Panc1 (cell line): ENCODE measurements at regions not wholly inside any gene's neighbourhood (a gene's known extent, or its start where the extent isn't known, plus 50 kb on each side); places are given as distances from the start of the nearest gene placed in this dataset.

Experiments used
- ATAC-seq: fragments of 200-7000 bp; cut with Tn5 transposase; 2 replicates; pipeline ENCODE4 v1.9.1; 2020; ENCODE audit warnings: mild to moderate bottlenecking, moderate library complexity
- BruUV-seq: library from RNA; stranded (reverse); fragments of 400-500 nt; replicated peaks from 2 replicates; lab custom pipeline; 2021; lab: Mats Ljungman, UMichigan
- CTCF ChIA-PET: fragments of 300-600 bp; sonication (Branson Sonifier 250); formaldehyde crosslinking; loops from one replicate; lab custom pipeline; 2022; ENCODE audit warnings: antibody characterized with exemption; lab: Charles Lee
- POLR2A ChIA-PET: fragments of 300-600 bp; sonication (Branson Sonifier 250); formaldehyde crosslinking; loops from one replicate; lab custom pipeline; 2022; ENCODE audit warnings: antibody characterized with exemption; lab: Charles Lee
- DNase-seq: peaks from one replicate; pipeline ENCODE4 v3.0.0-alpha.2; 2010; ENCODE audit warnings: low read depth, low spot score
- H3K27ac ChIP-seq: 2 replicates; pipeline ENCODE4 v1.5.1; 2011; ENCODE audit warnings: mild to moderate bottlenecking, low read length, inconsistent platforms
- H3K27me3 ChIP-seq: fragments of 200-500 bp; sonication (Bioruptor generic); 2 replicates; pipeline ENCODE4 v1.6.0; 2014; ENCODE audit warnings: low read length, inconsistent platforms; ENCODE audit not compliant: control insufficient read depth, insufficient read depth
- H3K36me3 ChIP-seq: fragments of 200-500 bp; sonication (Bioruptor generic); 2 replicates; pipeline ENCODE4 v1.5.1; 2014; ENCODE audit warnings: inconsistent platforms, mild to moderate bottlenecking, low read length, moderate library complexity; ENCODE audit not compliant: control insufficient read depth, insufficient read depth
- H3K4me1 ChIP-seq: 2 replicates; pipeline ENCODE4 v1.5.1; 2011; ENCODE audit warnings: inconsistent platforms, mild to moderate bottlenecking, low read length, moderate library complexity; ENCODE audit not compliant: control insufficient read depth, insufficient read depth
- H3K4me3 ChIP-seq, 2 experiments: 2 replicates each; pipeline ENCODE4 v1.5.1; 2011 to 2012; ENCODE audit warnings: low read depth in 2 of 2, low read length in 2 of 2, mild to moderate bottlenecking in 2 of 2, inconsistent platforms in 1 of 2, moderate library complexity in 1 of 2
- H3K9me3 ChIP-seq: fragments of 200-500 bp; sonication (Bioruptor generic); 2 replicates; pipeline ENCODE4 v1.5.1; 2014; ENCODE audit warnings: low read depth, mild to moderate bottlenecking, inconsistent platforms, low read length, moderate library complexity; ENCODE audit not compliant: control insufficient read depth, insufficient read depth
- CTCF ChIP-seq: fragments of 450-650 bp; IDR thresholded peaks from 2 replicates; pipeline ENCODE4 v1.5.1; 2017; ENCODE audit warnings: mild to moderate bottlenecking
- POLR2AphosphoS5 ChIP-seq: IDR thresholded peaks from 2 replicates; pipeline ENCODE4 v1.6.1; 2012; ENCODE audit warnings: mild to moderate bottlenecking, low read depth, low read length, moderate library complexity
- SIN3A ChIP-seq: IDR thresholded peaks from 2 replicates; pipeline ENCODE4 v1.6.1; 2012; ENCODE audit warnings: low read depth, mild to moderate bottlenecking, low read length, moderate library complexity, borderline replicate concordance; ENCODE audit not compliant: insufficient read depth
- in situ Hi-C: cut with HindIII; loops from 2 replicates; pipeline ENCODE4 v1.10.0; 2016; ENCODE audit warnings: low sequenced_read_pairs, low pct_unique_long_range_greater_than_20kb
- intact Hi-C: fragments of 100-400 bp; cut with micrococcal nuclease; formaldehyde crosslinking; loops from one replicate; pipeline ENCODE4 v1.10.0; 2022; ENCODE audit not compliant: unreplicated experiment
- TF ChIP-seq, protein P1 (sequence below), 2 experiments: IDR thresholded peaks; 2 replicates each; pipeline ENCODE4 v1.6.1; 2011 to 2012; ENCODE audit warnings: low read depth in 2 of 2, control low read depth in 1 of 2, low read length in 1 of 2, mild to moderate bottlenecking in 1 of 2, moderate library complexity in 1 of 2; ENCODE audit not compliant: insufficient read depth in 1 of 2

- no peak overlapping the region for H3K4me3 ChIP-seq
- no peaks in the 10 kb centered on the region for H3K4me1 ChIP-seq
- H3K27ac ChIP-seq = no peak overlapping the region
- H3K9me3 ChIP-seq = no peaks in the 10 kb centered on the region
- no peaks in the 10 kb centered on the region for H3K36me3 ChIP-seq
- TF ChIP-seq CTCF = no peak
- TF ChIP-seq POLR2AphosphoS5 = no peak
- TF ChIP-seq, protein P1, sequence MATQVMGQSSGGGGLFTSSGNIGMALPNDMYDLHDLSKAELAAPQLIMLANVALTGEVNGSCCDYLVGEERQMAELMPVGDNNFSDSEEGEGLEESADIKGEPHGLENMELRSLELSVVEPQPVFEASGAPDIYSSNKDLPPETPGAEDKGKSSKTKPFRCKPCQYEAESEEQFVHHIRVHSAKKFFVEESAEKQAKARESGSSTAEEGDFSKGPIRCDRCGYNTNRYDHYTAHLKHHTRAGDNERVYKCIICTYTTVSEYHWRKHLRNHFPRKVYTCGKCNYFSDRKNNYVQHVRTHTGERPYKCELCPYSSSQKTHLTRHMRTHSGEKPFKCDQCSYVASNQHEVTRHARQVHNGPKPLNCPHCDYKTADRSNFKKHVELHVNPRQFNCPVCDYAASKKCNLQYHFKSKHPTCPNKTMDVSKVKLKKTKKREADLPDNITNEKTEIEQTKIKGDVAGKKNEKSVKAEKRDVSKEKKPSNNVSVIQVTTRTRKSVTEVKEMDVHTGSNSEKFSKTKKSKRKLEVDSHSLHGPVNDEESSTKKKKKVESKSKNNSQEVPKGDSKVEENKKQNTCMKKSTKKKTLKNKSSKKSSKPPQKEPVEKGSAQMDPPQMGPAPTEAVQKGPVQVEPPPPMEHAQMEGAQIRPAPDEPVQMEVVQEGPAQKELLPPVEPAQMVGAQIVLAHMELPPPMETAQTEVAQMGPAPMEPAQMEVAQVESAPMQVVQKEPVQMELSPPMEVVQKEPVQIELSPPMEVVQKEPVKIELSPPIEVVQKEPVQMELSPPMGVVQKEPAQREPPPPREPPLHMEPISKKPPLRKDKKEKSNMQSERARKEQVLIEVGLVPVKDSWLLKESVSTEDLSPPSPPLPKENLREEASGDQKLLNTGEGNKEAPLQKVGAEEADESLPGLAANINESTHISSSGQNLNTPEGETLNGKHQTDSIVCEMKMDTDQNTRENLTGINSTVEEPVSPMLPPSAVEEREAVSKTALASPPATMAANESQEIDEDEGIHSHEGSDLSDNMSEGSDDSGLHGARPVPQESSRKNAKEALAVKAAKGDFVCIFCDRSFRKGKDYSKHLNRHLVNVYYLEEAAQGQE (IDR thresholded peaks at IDR 0.05; ENCODE audit: insufficient read depth in 1 of 2, low read depth in 2 of 2, low read length in 1 of 2) = no peak
- CTCF ChIA-PET = no interaction called here
- no TSS peak for BruUV-seq
- H3K27me3 ChIP-seq = no peaks in the 10 kb centered on the region
- in situ Hi-C loops = no loop called here
- intact Hi-C loops = no loop called here
- no peak for ATAC-seq
- POLR2A ChIA-PET = no interaction called here
- no peak for DNase-seq
Measured at GRCh38 chr1:193727850-193728249, 541.4 kb upstream of the B3GALT2 start.

DNA sequence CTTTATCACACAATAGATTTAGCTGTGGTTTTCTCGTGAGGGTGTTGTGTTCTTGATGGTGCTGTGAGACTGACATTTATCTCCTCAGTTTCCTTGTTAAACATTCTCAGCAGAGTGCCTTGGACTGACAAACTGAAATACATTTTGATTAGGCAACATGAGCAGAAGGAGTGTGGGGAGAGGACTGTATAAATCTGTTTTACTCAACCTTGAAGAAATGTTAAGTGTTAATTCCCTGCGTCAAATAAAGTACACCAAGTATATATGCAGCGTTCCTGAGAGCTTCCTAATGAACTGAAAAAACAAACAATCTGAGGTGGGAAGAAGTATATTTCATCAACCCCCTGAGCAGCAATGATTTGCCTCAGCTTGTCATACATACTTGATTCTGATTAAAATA is 540.3 kb upstream of the B3GALT2 start:
- ChIA-PET POLR2A (no interaction called here), CTCF (no interaction called here)
- in situ Hi-C loops = no loop called here
- H3K4me3 ChIP-seq = no peak overlapping the region
- H3K27me3 ChIP-seq = no peaks in the 10 kb centered on the region
- no TSS peak for BruUV-seq
- H3K9me3 ChIP-seq = no peaks in the 10 kb centered on the region
- TF ChIP-seq, protein P1 (IDR thresholded peaks at IDR 0.05; ENCODE audit: insufficient read depth in 1 of 2, low read depth in 2 of 2, low read length in 1 of 2) = no peak
- TF ChIP-seq SIN3A (no peak), CTCF (no peak), POLR2AphosphoS5 (no peak)
- intact Hi-C loops = no loop called here
- no peaks in the 10 kb centered on the region for H3K36me3 ChIP-seq
- DNase-seq = no peak
- no peak for ATAC-seq
- no peaks in the 10 kb centered on the region for H3K4me1 ChIP-seq
- H3K27ac ChIP-seq = no peak overlapping the region
